Testis (tissue), 2 donors: ENCODE measurements at regions not wholly inside any gene's neighbourhood (a gene's known extent, or its start where the extent isn't known, plus 50 kb on each side); places are given as distances from the start of the nearest gene placed in this dataset.

ENCODE experiments used
- CTCF ChIP-seq, 3 experiments: fragments of 450-650 bp in 2 of 3; fragments of 200-600 bp in 1 of 3; sonication (generic) in 1 of 3; IDR thresholded peaks; one replicate each; pipeline ENCODE4 v1.5.1; 2016 to 2019; ENCODE audit warnings: antibody characterized with exemption in 3 of 3, mild to moderate bottlenecking in 2 of 3, moderate library complexity in 1 of 3
- POLR2A ChIP-seq: fragments of 450-650 bp; IDR thresholded peaks from one replicate; pipeline ENCODE4 v1.6.1; 2017; ENCODE audit warnings: antibody characterized with exemption, mild to moderate bottlenecking, moderate library complexity

GRCh38 chr4:107128116-107128515 is 92.0 kb upstream of the DKK2 start:
- no peak for TF ChIP-seq CTCF (IDR thresholded peaks at IDR 0.05)
- no peak for TF ChIP-seq POLR2A
